GM04503 (cell line): ENCODE measurements at regions not wholly inside any gene's neighbourhood (a gene's known extent, or its start where the extent isn't known, plus 50 kb on each side); places are given as distances from the start of the nearest gene placed in this dataset.

Source experiments
- DNase-seq: peaks from one replicate; pipeline ENCODE4 v3.0.0-alpha.2; 2012; ENCODE audit warnings: low read depth

- no peak for DNase-seq
These were observed 301.1 kb downstream of the IRF8 start for GRCh38 chr16:86199871-86200695.

- DNase-seq: no peak
These were observed 301.8 kb downstream of the IRF8 start for GRCh38 chr16:86200722-86201121.

GRCh38 chr16:86201746-86202145 is 302.8 kb downstream of the IRF8 start:
- DNase-seq: no peak

- no peak for DNase-seq
These were observed 303.3 kb downstream of the IRF8 start for GRCh38 chr16:86202267-86202666.

- no peak for DNase-seq
These were observed 303.9 kb downstream of the IRF8 start for GRCh38 chr16:86202760-86203426.

- no peak for DNase-seq
These were observed 304.8 kb downstream of the IRF8 start for GRCh38 chr16:86203557-86204275.

- DNase-seq: no peak
These were observed 304.6 kb upstream of the FOXF1 start for GRCh38 chr16:86205521-86206245.

GRCh38 chr16:86207350-86207749 is 303.0 kb upstream of the FOXF1 start:
- no peak for DNase-seq

- DNase-seq: no peak
These were observed 301.1 kb upstream of the FOXF1 start for GRCh38 chr16:86209202-86209601.

- no peak for DNase-seq
These were observed 299.7 kb upstream of the FOXF1 start for GRCh38 chr16:86210403-86211193.

- DNase-seq: no peak
These were observed 299.1 kb upstream of the FOXF1 start for GRCh38 chr16:86211265-86211664.

- DNase-seq: no peak
These were observed 298.5 kb upstream of the FOXF1 start for GRCh38 chr16:86211800-86212199.

- DNase-seq: no peak
These were observed 297.5 kb upstream of the FOXF1 start for GRCh38 chr16:86212706-86213436.

- no peak for DNase-seq
These were observed 296.7 kb upstream of the FOXF1 start for GRCh38 chr16:86213437-86214205.

- no peak for DNase-seq
These were observed 295.7 kb upstream of the FOXF1 start for GRCh38 chr16:86214326-86215232.

- no peak for DNase-seq
These were observed 294.9 kb upstream of the FOXF1 start for GRCh38 chr16:86215233-86215978.

- DNase-seq: no peak
These were observed 294.2 kb upstream of the FOXF1 start for GRCh38 chr16:86215979-86216585.

GRCh38 chr16:86216591-86216990 is 293.7 kb upstream of the FOXF1 start:
- no peak for DNase-seq
